ENCODE measurements at regions not wholly inside any gene's neighbourhood (a gene's known extent, or its start where the extent isn't known, plus 50 kb on each side); places are given as distances from the start of the nearest gene placed in this dataset.

GRCh38 chr16:86448306-86448890, 61.9 kb upstream of the FOXF1 start:
- TF ChIP-seq CTCF (IDR thresholded peaks at IDR 0.05): no peak
- TF ChIP-seq POLR2A (IDR thresholded peaks at IDR 0.05): no peak
